Spleen (tissue), 11 donors: ENCODE measurements at regions not wholly inside any gene's neighbourhood (a gene's known extent, or its start where the extent isn't known, plus 50 kb on each side); places are given as distances from the start of the nearest gene placed in this dataset.
"Not testable (repeated sequence)": the region's sequence is repeated elsewhere in the genome, so short reads cannot be mapped to it uniquely, and the experiment has no call there.

ENCODE experiments used
- DNase-seq: peaks from one replicate; pipeline ENCODE4 v3.0.0-alpha.2; 2020
- H3K27ac ChIP-seq, 8 donors: fragments of 200-600 bp; sonication (generic) in 7 of 8; 1 replicate in 4 of 8; 2 replicates in 4 of 8; pipeline versions ENCODE4 v1.5.0 to v1.8.0; 2016 to 2021; ENCODE audit warnings: inconsistent platforms in 4 of 8, mild to moderate bottlenecking in 4 of 8, moderate library complexity in 1 of 8
- H3K27me3 ChIP-seq, 7 donors: fragments of 200-600 bp; sonication (generic) in 6 of 7; replicated peaks in 1 of 7; 1 replicate in 4 of 7; 2 replicates in 3 of 7; pipeline versions ENCODE4 v1.5.0 to v1.8.0; 2016 to 2021; ENCODE audit warnings: inconsistent platforms in 3 of 7, mild to moderate bottlenecking in 1 of 7
- H3K36me3 ChIP-seq, 6 donors: fragments of 200-600 bp; sonication (generic) in 5 of 6; 1 replicate in 4 of 6; 2 replicates in 2 of 6; pipeline versions ENCODE4 v1.5.0 to v1.8.0; 2016 to 2021; ENCODE audit warnings: inconsistent platforms in 2 of 6
- H3K4me1 ChIP-seq, 6 donors: fragments of 200-600 bp; sonication (generic) in 5 of 6; 1 replicate in 3 of 6; 2 replicates in 3 of 6; pipeline versions ENCODE4 v1.5.0 to v1.8.0; 2016 to 2021; ENCODE audit warnings: inconsistent platforms in 3 of 6
- H3K4me3 ChIP-seq, 8 donors: fragments of 200-600 bp; sonication (generic) in 7 of 8; 1 replicate in 4 of 8; 2 replicates in 4 of 8; pipeline versions ENCODE4 v1.5.0 to v1.8.0; 2016 to 2021; ENCODE audit warnings: inconsistent platforms in 4 of 8, mild to moderate bottlenecking in 4 of 8, moderate library complexity in 2 of 8
- H3K9me3 ChIP-seq, 8 donors: fragments of 200-600 bp; sonication (generic) in 7 of 8; 1 replicate in 4 of 8; 2 replicates in 4 of 8; pipeline versions ENCODE4 v1.5.0 to v1.8.0; 2016 to 2021; ENCODE audit warnings: inconsistent platforms in 4 of 8
- POLR2A ChIP-seq, 3 donors: fragments of 450-650 bp; IDR thresholded peaks; one replicate each; pipeline ENCODE4 v1.5.1; 2017; ENCODE audit warnings: antibody characterized with exemption in 3 of 3, mild to moderate bottlenecking in 1 of 3
- POLR2AphosphoS5 ChIP-seq, 3 donors: sonication (generic); formaldehyde crosslinking; IDR thresholded peaks; one replicate each; pipeline ENCODE4 v1.5.1; 2017; ENCODE audit warnings: antibody characterized with exemption in 3 of 3
- WGBS, 5 donors: extraction: QIAGEN DNeasy Blood & Tissue Kit in 3 of 5; methylation state at CpG; one replicate each; pipeline versions ENCODE4 v1.1.5 to v1.1.7; 2013 to 2018; 5-methylcytosine and 5-hydroxymethylcytosine counted together
- intact Hi-C: fragments of 100-400 bp; cut with DNase I; formaldehyde crosslinking; loops from one replicate; pipeline ENCODE4 v1.15.0; 2023; ENCODE audit warnings: low total_unique reads
- TF ChIP-seq, protein P1 (sequence below), 11 experiments: fragments of 200-600 bp in 7 of 11; fragments of 450-650 bp in 4 of 11; sonication (generic) in 4 of 11; IDR thresholded peaks in 8 of 11; conservative IDR thresholded peaks in 3 of 11; 1 replicate in 7 of 11; 2 replicates in 4 of 11; pipeline versions ENCODE4 v1.4.0 to v1.8.0; 2016 to 2021; ENCODE audit warnings: antibody characterized with exemption in 11 of 11, inconsistent platforms in 4 of 11, mild to moderate bottlenecking in 1 of 11
- donor health status: healthy with polysubstance abuse.
- donor health status: DM: no; HTN: no; CAD: no; lungs with moderate emphysema.
- donor health status: DM: no; HTN: no; CAD: no.
- donor health status: Bipolar disorder and iron deficiency.
- donor health status: healthy.
- donor health status: DM: no; HTN: no; CAD: no.
- donor health status: DM: yes; HTN: yes; CAD: no.

DNA sequence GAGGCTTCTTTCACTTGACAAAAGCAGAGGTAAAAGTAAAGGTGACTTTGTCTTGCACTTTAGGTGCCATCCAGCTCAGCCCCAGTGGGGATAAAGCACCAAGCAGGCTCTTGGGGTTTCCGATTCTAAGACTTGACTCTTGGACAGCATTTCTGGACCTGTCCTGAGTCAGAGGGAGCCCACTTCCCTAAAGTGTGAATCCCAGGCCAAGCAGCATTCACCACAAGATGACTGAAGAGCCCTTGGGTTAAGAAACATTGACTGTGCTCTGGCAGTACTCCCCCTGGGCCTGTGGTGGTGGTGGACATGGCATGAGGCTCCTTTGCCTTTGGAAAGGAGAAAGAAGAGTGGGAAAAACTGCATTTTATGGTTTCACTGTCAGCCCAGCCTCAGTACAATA lies 638.0 kb upstream of the VRK2 start:
- intact Hi-C loops = no loop called here
- TF ChIP-seq POLR2A (IDR thresholded peaks at IDR 0.05) (no peak), POLR2AphosphoS5 (IDR thresholded peaks at IDR 0.05) (no peak)
- TF ChIP-seq, protein P1, sequence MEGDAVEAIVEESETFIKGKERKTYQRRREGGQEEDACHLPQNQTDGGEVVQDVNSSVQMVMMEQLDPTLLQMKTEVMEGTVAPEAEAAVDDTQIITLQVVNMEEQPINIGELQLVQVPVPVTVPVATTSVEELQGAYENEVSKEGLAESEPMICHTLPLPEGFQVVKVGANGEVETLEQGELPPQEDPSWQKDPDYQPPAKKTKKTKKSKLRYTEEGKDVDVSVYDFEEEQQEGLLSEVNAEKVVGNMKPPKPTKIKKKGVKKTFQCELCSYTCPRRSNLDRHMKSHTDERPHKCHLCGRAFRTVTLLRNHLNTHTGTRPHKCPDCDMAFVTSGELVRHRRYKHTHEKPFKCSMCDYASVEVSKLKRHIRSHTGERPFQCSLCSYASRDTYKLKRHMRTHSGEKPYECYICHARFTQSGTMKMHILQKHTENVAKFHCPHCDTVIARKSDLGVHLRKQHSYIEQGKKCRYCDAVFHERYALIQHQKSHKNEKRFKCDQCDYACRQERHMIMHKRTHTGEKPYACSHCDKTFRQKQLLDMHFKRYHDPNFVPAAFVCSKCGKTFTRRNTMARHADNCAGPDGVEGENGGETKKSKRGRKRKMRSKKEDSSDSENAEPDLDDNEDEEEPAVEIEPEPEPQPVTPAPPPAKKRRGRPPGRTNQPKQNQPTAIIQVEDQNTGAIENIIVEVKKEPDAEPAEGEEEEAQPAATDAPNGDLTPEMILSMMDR (IDR thresholded peaks at IDR 0.05 in 8 of 11, conservative IDR thresholded peaks at IDR 0.05 in 3 of 11) = no peak
- no peak overlapping the region for H3K4me3 ChIP-seq

GRCh38 chr2:57417007-57417406 lies 629.6 kb upstream of the VRK2 start:
- peaks cover 5 to 30% (median 25%) of the 10 kb centered on the region in 8 donors for H3K9me3 ChIP-seq
- 75 to 85% (median 84%) methylated on average over 4 of the region's 4 CpGs for WGBS, 5 donors
- intact Hi-C loops = no loop called here
- no peak overlapping the region for H3K4me3 ChIP-seq
- no peaks in the 10 kb centered on the region for H3K36me3 ChIP-seq
- no peaks in the 10 kb centered on the region for H3K27me3 ChIP-seq
- no peaks in the 10 kb centered on the region for H3K4me1 ChIP-seq
- DNase-seq = no peak
- TF ChIP-seq POLR2AphosphoS5 (IDR thresholded peaks at IDR 0.05) (no peak), POLR2A (IDR thresholded peaks at IDR 0.05) (no peak)
- TF ChIP-seq, protein P1 (IDR thresholded peaks at IDR 0.05 in 8 of 11, conservative IDR thresholded peaks at IDR 0.05 in 3 of 11) = no peak
- H3K27ac ChIP-seq = no peak overlapping the region

More for the DNA sequence above, 638.0 kb upstream of the VRK2 start:
- no peak for DNase-seq
- no peaks in the 10 kb centered on the region for H3K4me1 ChIP-seq
- no peaks in the 10 kb centered on the region for H3K36me3 ChIP-seq
- WGBS, 5 donors = 71 to 92% (median 90%) methylated on average over 1 of the region's 1 CpG
- peaks cover 4 to 48% (median 31%) of the 10 kb centered on the region in 8 donors for H3K9me3 ChIP-seq
- no peak overlapping the region for H3K27ac ChIP-seq
- no peaks in the 10 kb centered on the region for H3K27me3 ChIP-seq

- not testable (repeated sequence) for H3K27ac ChIP-seq
These were observed 627.7 kb upstream of the VRK2 start for GRCh38 chr2:57418859-57419346.

DNA sequence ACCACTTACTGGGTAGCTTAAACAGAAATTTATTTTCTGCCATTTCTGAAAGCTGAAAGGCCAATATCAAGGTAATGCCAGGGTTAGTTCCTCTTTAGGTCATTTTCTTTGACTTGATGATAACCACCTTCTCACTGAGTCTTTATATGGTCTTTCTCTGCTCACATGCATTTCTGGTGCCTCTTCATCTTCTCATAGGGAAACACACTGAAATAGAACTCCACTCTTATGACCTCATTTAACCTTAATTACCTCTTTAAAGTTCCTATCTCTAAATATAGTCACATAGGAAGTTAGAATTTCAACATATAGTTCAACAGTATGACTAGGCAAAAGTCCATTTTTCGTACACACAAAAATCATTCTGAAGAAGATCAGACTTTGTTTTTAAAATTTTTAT lies 616.8 kb upstream of the VRK2 start:
- H3K27ac ChIP-seq = no peak overlapping the region
- intact Hi-C loops = no loop called here
- WGBS, 5 donors = 16 to 47% (median 37%) methylated on average over 1 of the region's 1 CpG

More at GRCh38 chr2:57418859-57419346, 627.7 kb upstream of the VRK2 start:
- H3K4me1 ChIP-seq, H3K36me3 ChIP-seq, intact Hi-C loops, DNase-seq, H3K27me3 ChIP-seq, H3K4me3 ChIP-seq: not testable (repeated sequence)
- peaks cover 0 to 11% (median 6%) of the 10 kb centered on the region in 8 donors for H3K9me3 ChIP-seq
- 79 to 93% (median 87%) methylated on average over 14 of the region's 14 CpGs for WGBS, 5 donors

More for the DNA sequence above, 616.8 kb upstream of the VRK2 start:
- no peaks in the 10 kb centered on the region for H3K27me3 ChIP-seq
- no peak overlapping the region for H3K4me3 ChIP-seq
- DNase-seq = no peak
- H3K36me3 ChIP-seq = no peaks in the 10 kb centered on the region
- H3K4me1 ChIP-seq = no peaks in the 10 kb centered on the region
- no peaks in the 10 kb centered on the region for H3K9me3 ChIP-seq
- TF ChIP-seq POLR2A (IDR thresholded peaks at IDR 0.05) = no peak
- TF ChIP-seq, protein P1 (IDR thresholded peaks at IDR 0.05 in 8 of 11, conservative IDR thresholded peaks at IDR 0.05 in 3 of 11) = no peak
- no peak for TF ChIP-seq POLR2AphosphoS5 (IDR thresholded peaks at IDR 0.05)
